ENCODE measurements at regions not wholly inside any gene's neighbourhood (a gene's known extent, or its start where the extent isn't known, plus 50 kb on each side); places are given as distances from the start of the nearest gene placed in this dataset.

DNA sequence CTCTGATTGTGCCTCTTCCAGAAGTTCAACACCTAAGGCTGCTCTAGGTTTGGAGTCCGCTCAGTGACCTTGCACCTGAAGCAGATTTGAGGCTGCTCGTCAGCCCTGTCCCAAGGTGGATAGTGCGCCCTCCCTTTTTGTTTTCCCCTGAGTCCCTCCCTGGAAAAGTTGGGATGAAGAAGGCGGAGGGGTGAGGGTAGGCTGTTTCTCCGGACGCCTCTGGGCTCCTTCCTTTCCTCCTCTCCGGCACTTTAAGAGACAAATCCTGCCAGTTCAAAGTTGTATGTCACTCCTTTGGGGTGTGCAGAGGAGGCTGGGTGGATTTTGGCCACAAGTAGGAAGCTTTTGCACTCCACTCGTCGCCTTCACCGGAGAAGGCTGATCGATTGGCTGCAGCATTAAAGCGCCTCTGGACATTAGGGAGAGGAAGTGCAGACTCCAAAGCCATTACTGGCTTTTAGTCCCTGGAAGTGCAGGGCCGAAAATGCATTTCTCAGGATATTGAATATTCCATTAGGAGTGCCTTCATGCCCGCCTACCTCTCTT is 81.9 kb upstream of the PRKG1 start:
- dilution Hi-C loops (cut with MboI; ENCODE audit: extremely low pct_ligation_motif_present, low sequenced_read_pairs) (no loop called here), intact Hi-C loops (cut with micrococcal nuclease) (no loop called here)
- DNase-seq (ENCODE audit: low read depth, low spot score) = no peak
- Histone ChIP-seq H3K27ac (ENCODE audit: insufficient read depth, low read depth, low read length) (no peak overlapping the region), H3K9me3 (replicated peaks; ENCODE audit: control insufficient read depth, insufficient read depth, low read length) (no peaks in the 10 kb centered on the region), H3K9me1 (replicated peaks; ENCODE audit: control insufficient read depth, extremely low read depth, insufficient read depth, low read length) (no peaks in the 10 kb centered on the region), H3K27me3 (ENCODE audit: control insufficient read depth in 2 of 2, insufficient read depth in 2 of 2, low read length in 2 of 2) (peaks cover 18 to 50% of the 10 kb centered on the region in 2 experiments), H3K4me1 (ENCODE audit: control insufficient read depth, extremely low read depth, insufficient read depth, low read length) (peaks cover 6% of the 10 kb centered on the region), H3K36me3 (ENCODE audit: control insufficient read depth in 2 of 2, extremely low read depth in 1 of 2, insufficient read depth in 2 of 2, low read length in 2 of 2) (no peaks in the 10 kb centered on the region), H3K9ac (replicated peaks; ENCODE audit: extremely low read depth, insufficient read depth, low read length) (no peak overlapping the region), H4K20me1 (replicated peaks; ENCODE audit: control insufficient read depth, extremely low read depth, insufficient read depth, low read length) (no peaks in the 10 kb centered on the region), H3K79me2 (ENCODE audit: control insufficient read depth, insufficient read depth, low read length) (no peaks in the 10 kb centered on the region), H3K4me3 (replicated peaks in 1 of 3; ENCODE audit: insufficient read depth in 1 of 3, low read depth in 1 of 3, low read length in 3 of 3) (no peak overlapping the region), H3K4me2 (ENCODE audit: insufficient read depth, low read length) (no peak overlapping the region), H2AFZ (ENCODE audit: low read depth, low read length) (peak overlapping the region; percentile 91)
- TF ChIP-seq POLR2A (IDR thresholded peaks at IDR 0.05; ENCODE audit: low read depth, low read length) (no peak), MYC (IDR thresholded peaks at IDR 0.05; ENCODE audit: low read depth, low read length) (no peak), EZH2 (IDR thresholded peaks at IDR 0.05; ENCODE audit: borderline replicate concordance, low read depth, low read length, severe bottlenecking) (no peak), POLR2AphosphoS5 (IDR thresholded peaks at IDR 0.05; ENCODE audit: insufficient read depth, low read depth, low read length) (no peak), JUN (IDR thresholded peaks at IDR 0.05; ENCODE audit: borderline replicate concordance, insufficient read depth, insufficient read length, low read depth) (no peak), FOS (IDR thresholded peaks at IDR 0.05; ENCODE audit: borderline replicate concordance, insufficient read depth, low read length) (no peak), GATA2 (IDR thresholded peaks at IDR 0.05; ENCODE audit: insufficient read depth, insufficient read length, low read depth, low read length) (no peak)
- TF ChIP-seq, protein P1, sequence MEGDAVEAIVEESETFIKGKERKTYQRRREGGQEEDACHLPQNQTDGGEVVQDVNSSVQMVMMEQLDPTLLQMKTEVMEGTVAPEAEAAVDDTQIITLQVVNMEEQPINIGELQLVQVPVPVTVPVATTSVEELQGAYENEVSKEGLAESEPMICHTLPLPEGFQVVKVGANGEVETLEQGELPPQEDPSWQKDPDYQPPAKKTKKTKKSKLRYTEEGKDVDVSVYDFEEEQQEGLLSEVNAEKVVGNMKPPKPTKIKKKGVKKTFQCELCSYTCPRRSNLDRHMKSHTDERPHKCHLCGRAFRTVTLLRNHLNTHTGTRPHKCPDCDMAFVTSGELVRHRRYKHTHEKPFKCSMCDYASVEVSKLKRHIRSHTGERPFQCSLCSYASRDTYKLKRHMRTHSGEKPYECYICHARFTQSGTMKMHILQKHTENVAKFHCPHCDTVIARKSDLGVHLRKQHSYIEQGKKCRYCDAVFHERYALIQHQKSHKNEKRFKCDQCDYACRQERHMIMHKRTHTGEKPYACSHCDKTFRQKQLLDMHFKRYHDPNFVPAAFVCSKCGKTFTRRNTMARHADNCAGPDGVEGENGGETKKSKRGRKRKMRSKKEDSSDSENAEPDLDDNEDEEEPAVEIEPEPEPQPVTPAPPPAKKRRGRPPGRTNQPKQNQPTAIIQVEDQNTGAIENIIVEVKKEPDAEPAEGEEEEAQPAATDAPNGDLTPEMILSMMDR (IDR thresholded peaks at IDR 0.05; ENCODE audit: extremely low read depth in 1 of 2, insufficient read depth in 1 of 2, low read depth in 1 of 2, low read length in 2 of 2) = no peak
- TF ChIP-seq, protein P2, sequence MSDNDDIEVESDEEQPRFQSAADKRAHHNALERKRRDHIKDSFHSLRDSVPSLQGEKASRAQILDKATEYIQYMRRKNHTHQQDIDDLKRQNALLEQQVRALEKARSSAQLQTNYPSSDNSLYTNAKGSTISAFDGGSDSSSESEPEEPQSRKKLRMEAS (IDR thresholded peaks at IDR 0.05; ENCODE audit: insufficient read depth, insufficient read length) = no peak
- no peak for FAIRE-seq
- BruUV-seq (replicated peaks) = no TSS peak
- POLR2A ChIA-PET = no interaction called here
- CTCF ChIA-PET = interaction anchor here (1.4 kb wide), 1 partner anchor 1788 kb away, joined by 3 read pairs; no protein-coding TSS in a partner anchor

All from endothelial cell of umbilical vein (primary cell).